SK-N-SH (cell line): ENCODE measurements at regions not wholly inside any gene's neighbourhood (a gene's known extent, or its start where the extent isn't known, plus 50 kb on each side); places are given as distances from the start of the nearest gene placed in this dataset.

Experiments
- CTCF ChIA-PET: fragments of 300-600, 350-600 bp; formaldehyde crosslinking; extraction: SDS; loops from one replicate; lab custom pipeline; 2021; lab: Yijun Ruan, JAX
- POLR2A ChIA-PET: fragments of 350-600 bp; sonication (Branson Sonifier 250); formaldehyde crosslinking; extraction: SDS; loops from one replicate; lab custom pipeline; 2020; ENCODE audit warnings: antibody characterized with exemption, inconsistent platforms; lab: Yijun Ruan, JAX
- DNase-seq: peaks from one replicate; pipeline ENCODE4 v3.0.0; 2012
- H2AFZ ChIP-seq: fragments of 200-600 bp; sonication (generic); 2 replicates; pipeline ENCODE4 v1.8.1; 2016; ENCODE audit warnings: antibody characterized with exemption, mild to moderate bottlenecking, low read depth
- H3F3A ChIP-seq: fragments of 200-600 bp; sonication (generic); replicated peaks from 2 replicates; pipeline ENCODE3; 2016; ENCODE audit warnings: antibody characterized with exemption, mild to moderate bottlenecking; ENCODE audit not compliant: insufficient read depth
- H3K27ac ChIP-seq, 2 experiments: fragments of 200-500 bp in 1 of 2; fragments of 200-600 bp in 1 of 2; sonication (Bioruptor generic) in 1 of 2; sonication (generic), shearing (Covaris generic) in 1 of 2; 2 replicates each; pipeline versions ENCODE4 v1.5.1 to v1.6.1; 2014 to 2016; ENCODE audit warnings: low read depth in 2 of 2, inconsistent platforms in 1 of 2, low read length in 1 of 2, mild to moderate bottlenecking in 1 of 2, mixed read lengths in 1 of 2
- H3K27me3 ChIP-seq: fragments of 200-600 bp; sonication (generic), shearing (Covaris generic); 2 replicates; pipeline ENCODE4 v1.6.1; 2016; ENCODE audit warnings: mixed run types; ENCODE audit not compliant: insufficient read depth
- H3K36me3 ChIP-seq, 2 experiments: fragments of 200-500 bp in 1 of 2; fragments of 200-600 bp in 1 of 2; sonication (Bioruptor generic) in 1 of 2; sonication (generic) in 1 of 2; replicated peaks in 1 of 2; 2 replicates each; pipeline versions ENCODE3 to v1.5.1; 2014 to 2016; ENCODE audit warnings: low read length in 1 of 2, mild to moderate bottlenecking in 1 of 2; ENCODE audit not compliant: insufficient read depth in 2 of 2, control insufficient read depth in 1 of 2
- H3K4me1 ChIP-seq, 2 experiments: fragments of 200-500 bp in 1 of 2; fragments of 200-600 bp in 1 of 2; sonication (Bioruptor generic) in 1 of 2; sonication (generic), shearing (Covaris generic) in 1 of 2; 2 replicates each; pipeline versions ENCODE4 v1.5.1 to v1.6.1; 2014 to 2016; ENCODE audit warnings: low read depth in 1 of 2, low read length in 1 of 2, mixed run types in 1 of 2; ENCODE audit not compliant: insufficient read depth in 2 of 2, control insufficient read depth in 1 of 2
- H3K4me2 ChIP-seq: fragments of 200-600 bp; sonication (generic), shearing (Covaris generic); 2 replicates; pipeline ENCODE4 v1.6.1; 2017; ENCODE audit warnings: mixed run types
- H3K4me3 ChIP-seq, 2 experiments: fragments of 200-500 bp in 1 of 2; fragments of 200-600 bp in 1 of 2; sonication (Bioruptor generic) in 1 of 2; sonication (generic), shearing (Covaris generic) in 1 of 2; 2 replicates each; pipeline versions ENCODE4 v1.5.1 to v1.8.1; 2014 to 2016; ENCODE audit warnings: low read depth in 2 of 2, inconsistent platforms in 1 of 2, low read length in 1 of 2, mild to moderate bottlenecking in 1 of 2, mixed read lengths in 1 of 2, moderate library complexity in 1 of 2
- H3K79me2 ChIP-seq: fragments of 200-600 bp; sonication (generic); 2 replicates; pipeline ENCODE4 v1.8.1; 2017; ENCODE audit warnings: mild to moderate bottlenecking; ENCODE audit not compliant: insufficient read depth
- H3K9ac ChIP-seq: fragments of 200-600 bp; sonication (generic); 2 replicates; pipeline ENCODE4 v1.6.1; 2017; ENCODE audit warnings: mixed run types
- H3K9me2 ChIP-seq: fragments of 200-600 bp; sonication (generic); 2 replicates; pipeline ENCODE4 v1.6.1; 2017; ENCODE audit warnings: mixed run types
- H3K9me3 ChIP-seq: fragments of 200-600 bp; sonication (generic); 2 replicates; pipeline ENCODE4 v1.6.1; 2017; ENCODE audit warnings: mixed run types, mild to moderate bottlenecking, moderate library complexity
- H4K20me1 ChIP-seq: fragments of 200-600 bp; sonication (generic); 2 replicates; pipeline ENCODE4 v1.6.1; 2017; ENCODE audit warnings: mild to moderate bottlenecking, mixed run types; ENCODE audit not compliant: insufficient read depth
- CHD2 ChIP-seq: fragments of 150-350 bp; IDR thresholded peaks from 2 replicates; pipeline ENCODE4 v1.6.1; 2018; ENCODE audit warnings: low read length; ENCODE audit not compliant: partially characterized antibody
- ELF1 ChIP-seq: IDR thresholded peaks from 2 replicates; pipeline ENCODE4 v1.4.0; 2012
- EZH2phosphoT487 ChIP-seq: fragments of 200-600 bp; sonication (generic); IDR thresholded peaks from 2 replicates; pipeline ENCODE4 v1.6.1; 2017; ENCODE audit warnings: low read depth, mixed run types, mild to moderate bottlenecking, antibody characterized with exemption, moderate library complexity, borderline replicate concordance
- FOXM1 ChIP-seq: IDR thresholded peaks from 2 replicates; pipeline ENCODE4 v1.4.0; 2012; ENCODE audit warnings: low read depth, mild to moderate bottlenecking
- IRF3 ChIP-seq: fragments of 150-350 bp; IDR thresholded peaks from 2 replicates; pipeline ENCODE4 v1.6.1; 2016; ENCODE audit warnings: mild to moderate bottlenecking, low read depth, low read length
- JUND ChIP-seq: IDR thresholded peaks from 2 replicates; pipeline ENCODE4 v1.4.0; 2012
- MEF2A ChIP-seq: IDR thresholded peaks from 2 replicates; pipeline ENCODE4 v1.4.0; 2012; ENCODE audit warnings: low read depth, borderline replicate concordance
- MXI1 ChIP-seq: IDR thresholded peaks from 2 replicates; pipeline ENCODE4 v1.6.1; 2012; ENCODE audit warnings: mild to moderate bottlenecking, low read depth, low read length, improper control_type of control experiment
- NFIC ChIP-seq: IDR thresholded peaks from 2 replicates; pipeline ENCODE4 v1.4.0; 2012; ENCODE audit warnings: borderline replicate concordance
- NRF1 ChIP-seq: IDR thresholded peaks from 2 replicates; pipeline ENCODE4 v1.6.1; 2012; ENCODE audit warnings: low read depth, mild to moderate bottlenecking, low read length
- PBX3 ChIP-seq: IDR thresholded peaks from 2 replicates; pipeline ENCODE4; 2012
- RAD21 ChIP-seq: IDR thresholded peaks from 2 replicates; pipeline ENCODE4 v1.6.1; 2012; ENCODE audit warnings: mild to moderate bottlenecking, low read length
- RCOR1 ChIP-seq: fragments of 150-350 bp; IDR thresholded peaks from 2 replicates; pipeline ENCODE4 v1.6.1; 2017; ENCODE audit warnings: antibody characterized with exemption, low read length
- REST ChIP-seq: IDR thresholded peaks from 2 replicates; pipeline ENCODE4 v1.6.1; 2012; ENCODE audit warnings: mild to moderate bottlenecking, low read depth, low read length, moderate library complexity
- RFX5 ChIP-seq: IDR thresholded peaks from 2 replicates; pipeline ENCODE4 v1.6.1; 2012; ENCODE audit warnings: mild to moderate bottlenecking, improper control_type of control experiment, low read length
- TAF1 ChIP-seq: IDR thresholded peaks from 2 replicates; pipeline ENCODE4 v1.6.1; 2012; ENCODE audit warnings: low read depth, mild to moderate bottlenecking, low read length, moderate library complexity, borderline replicate concordance
- YY1 ChIP-seq: IDR thresholded peaks from 2 replicates; pipeline ENCODE4 v1.4.0; 2012; ENCODE audit warnings: low read depth, mild to moderate bottlenecking
- WGBS: methylation state at CpG from one replicate; pipeline ENCODE4 v1.1.6; 2017; ENCODE audit warnings: low lambda C conversion rate; 5-methylcytosine and 5-hydroxymethylcytosine counted together
- TF ChIP-seq, protein P1 (sequence below): IDR thresholded peaks from 2 replicates; pipeline ENCODE4 v1.4.0; 2012; ENCODE audit warnings: low read depth

GRCh38 chr1:36605942-36606640 is 123.4 kb upstream of the CSF3R start:
- Histone ChIP-seq H3F3A (no peaks in the 10 kb centered on the region), H3K36me3 (no peaks in the 10 kb centered on the region), H3K4me2 (no peak overlapping the region), H3K4me1 (no peaks in the 10 kb centered on the region), H3K9me2 (no peaks in the 10 kb centered on the region), H3K27me3 (no peaks in the 10 kb centered on the region), H3K27ac (no peak overlapping the region), H3K9me3 (no peaks in the 10 kb centered on the region), H3K4me3 (no peak overlapping the region), H2AFZ (no peak overlapping the region), H3K9ac (no peak overlapping the region), H4K20me1 (no peaks in the 10 kb centered on the region), H3K79me2 (no peaks in the 10 kb centered on the region)
- DNase-seq: no peak
- CTCF ChIA-PET: interaction anchor here (1.5 to 2.3 kb wide), 2 partner anchors 9 to 30 kb away, joined by 3 to 14 read pairs; no protein-coding TSS in a partner anchor
- POLR2A ChIA-PET: no interaction called here
- 32% methylated on average over 7 of the region's 7 CpGs for WGBS
- TF ChIP-seq MEF2A (no peak), RFX5 (no peak), EZH2phosphoT487 (no peak), YY1 (no peak), FOXM1 (no peak), TAF1 (no peak), NRF1 (no peak), NFIC (no peak), REST (no peak), MXI1 (no peak), ELF1 (no peak), JUND (no peak), RCOR1 (no peak), CHD2 (no peak), PBX3 (no peak), IRF3 (no peak), RAD21 (no peak)
- TF ChIP-seq, protein P1, sequence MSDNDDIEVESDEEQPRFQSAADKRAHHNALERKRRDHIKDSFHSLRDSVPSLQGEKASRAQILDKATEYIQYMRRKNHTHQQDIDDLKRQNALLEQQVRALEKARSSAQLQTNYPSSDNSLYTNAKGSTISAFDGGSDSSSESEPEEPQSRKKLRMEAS: no peak
